HG03342 (cell line): ENCODE measurements at regions not wholly inside any gene's neighbourhood (a gene's known extent, or its start where the extent isn't known, plus 50 kb on each side); places are given as distances from the start of the nearest gene placed in this dataset.

Experiments
- ATAC-seq: cut with Tn5 transposase; IDR thresholded peaks from one replicate; pipeline ENCODE4 v1.9.1; 2021; ENCODE audit warnings: mild to moderate bottlenecking, moderate library complexity; ENCODE audit not compliant: unreplicated experiment

DNA sequence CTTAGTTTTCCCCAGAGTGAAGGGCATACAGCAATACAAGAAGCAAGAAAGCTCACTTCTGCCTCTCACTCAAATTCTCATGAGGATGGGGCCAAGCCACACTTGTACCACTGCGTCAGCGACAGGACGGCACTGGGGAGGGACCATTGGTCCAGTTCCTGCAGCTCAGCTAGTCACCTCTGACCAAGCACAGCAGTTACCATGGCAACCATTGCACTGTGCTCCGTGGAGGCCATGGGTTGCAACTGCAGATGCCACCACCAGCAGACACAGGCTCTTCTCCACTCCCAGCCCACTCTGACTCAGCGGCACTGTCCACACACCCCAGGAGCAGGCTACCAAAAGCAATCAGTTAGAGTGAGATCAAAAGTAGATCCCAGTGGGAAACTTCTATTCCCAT lies 441.1 kb upstream of the ARID1B start:
- ATAC-seq = no peak

DNA sequence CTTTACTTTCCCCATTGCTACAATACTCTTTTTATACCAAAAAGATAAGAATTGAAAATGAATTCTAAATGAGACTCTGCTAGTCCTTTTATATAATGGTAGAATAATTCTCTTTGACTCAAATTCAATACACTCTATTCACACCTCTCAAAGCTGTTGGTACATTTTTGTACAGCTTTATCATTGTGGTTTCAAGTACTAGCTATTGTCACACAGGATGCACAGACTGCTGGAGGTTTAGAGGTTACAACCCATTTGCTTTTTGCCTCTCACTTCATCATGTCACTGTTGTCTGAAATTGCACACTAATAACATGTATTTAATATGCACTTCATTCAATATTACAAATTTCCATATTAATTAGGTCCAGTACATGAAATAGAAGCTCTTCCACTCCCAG lies 442.2 kb upstream of the ARID1B start:
- ATAC-seq = no peak

GRCh38 chr6:156319707-156320106 lies 457.5 kb upstream of the ARID1B start:
- no peak for ATAC-seq

DNA sequence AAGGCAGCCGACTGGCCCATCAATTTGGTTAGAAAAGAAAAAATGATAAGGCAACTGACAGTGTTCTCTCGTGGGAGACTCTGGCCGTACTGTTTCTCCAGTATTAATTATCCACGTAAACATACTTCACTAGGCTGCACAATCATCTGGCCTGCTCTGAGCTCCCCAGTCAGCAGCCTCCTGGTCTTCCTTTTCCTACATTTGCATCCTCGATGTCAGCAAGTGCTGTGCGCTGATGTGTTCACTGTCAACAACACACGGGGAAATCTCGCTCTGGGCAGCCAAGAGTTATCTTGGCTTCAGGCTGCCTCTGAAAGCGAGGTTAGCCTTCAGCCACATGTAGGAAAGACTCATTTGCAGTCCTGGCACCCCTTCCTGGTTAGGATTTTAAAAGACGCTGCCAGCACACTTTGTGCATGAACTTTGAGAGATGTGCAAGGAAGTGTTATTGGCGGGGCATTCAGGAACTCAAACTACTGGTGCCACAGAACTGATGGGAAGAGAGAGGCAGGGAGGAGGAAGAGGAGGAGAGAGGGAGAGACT lies 460.5 kb upstream of the ARID1B start:
- ATAC-seq = no peak

DNA sequence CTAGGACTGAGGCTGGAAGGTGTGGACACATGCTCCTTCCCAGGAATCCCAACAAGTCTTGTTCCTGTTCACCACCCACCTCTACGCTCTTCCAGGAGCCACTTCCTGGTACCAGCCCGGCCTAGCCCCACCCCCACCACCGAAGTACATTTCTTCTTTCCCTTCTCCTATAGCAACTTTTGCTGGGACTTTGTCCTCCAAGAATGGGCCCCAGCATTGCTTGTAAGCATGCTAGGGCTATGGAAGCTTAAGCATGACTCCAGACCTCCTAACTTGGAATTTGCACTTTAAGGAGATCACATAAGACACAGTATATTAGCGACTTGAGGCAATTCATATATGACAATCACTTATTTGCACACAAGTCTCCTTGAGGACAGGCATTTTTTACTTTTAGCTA lies 462.0 kb upstream of the ARID1B start:
- ATAC-seq = no peak

GRCh38 chr6:156313037-156313436 lies 464.1 kb upstream of the ARID1B start:
- ATAC-seq = no peak

DNA sequence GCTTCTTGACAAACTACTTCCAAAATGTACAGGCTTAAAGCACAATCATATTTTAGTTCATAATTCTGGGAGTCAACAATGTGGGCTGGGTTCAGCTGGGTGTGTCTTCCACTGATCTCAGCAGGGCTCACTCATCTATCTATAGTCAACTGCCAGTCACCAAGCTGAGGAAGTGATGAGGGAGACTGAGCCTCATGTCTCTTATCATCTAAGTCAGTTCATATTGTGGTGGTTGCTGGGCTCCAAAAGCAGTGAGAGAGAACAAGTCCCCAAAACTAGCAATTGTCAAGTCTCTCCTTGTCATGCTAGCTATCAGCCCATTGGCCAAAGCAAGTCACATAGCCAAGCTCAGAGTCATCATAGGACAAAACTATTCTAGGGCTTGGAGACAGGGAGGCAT lies 465.9 kb upstream of the ARID1B start:
- no peak for ATAC-seq

DNA sequence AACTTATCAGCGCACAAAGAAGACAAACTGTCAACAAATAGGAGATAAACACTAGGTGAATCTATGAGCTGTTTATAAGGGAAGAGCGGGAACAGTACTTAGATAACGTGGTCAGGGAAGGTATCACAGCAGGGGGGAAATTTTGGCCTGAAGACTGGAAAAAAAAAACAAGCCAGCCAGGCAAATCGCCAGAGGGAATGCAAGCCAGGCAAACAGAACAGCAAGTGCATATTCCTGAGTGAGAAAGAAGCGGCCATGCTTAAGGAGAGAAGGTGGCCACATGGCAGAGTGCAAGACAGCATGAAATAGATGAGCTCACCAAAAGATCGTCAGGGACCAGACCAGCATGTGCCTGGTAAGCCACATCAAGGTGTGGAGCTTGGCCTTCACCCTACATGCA lies 466.5 kb upstream of the ARID1B start:
- no peak for ATAC-seq

- ATAC-seq = no peak
Observed at GRCh38 chr6:156309017-156309416, 468.2 kb upstream of the ARID1B start.

- no peak for ATAC-seq
Observed at GRCh38 chr6:156308604-156309003, 468.6 kb upstream of the ARID1B start.

DNA sequence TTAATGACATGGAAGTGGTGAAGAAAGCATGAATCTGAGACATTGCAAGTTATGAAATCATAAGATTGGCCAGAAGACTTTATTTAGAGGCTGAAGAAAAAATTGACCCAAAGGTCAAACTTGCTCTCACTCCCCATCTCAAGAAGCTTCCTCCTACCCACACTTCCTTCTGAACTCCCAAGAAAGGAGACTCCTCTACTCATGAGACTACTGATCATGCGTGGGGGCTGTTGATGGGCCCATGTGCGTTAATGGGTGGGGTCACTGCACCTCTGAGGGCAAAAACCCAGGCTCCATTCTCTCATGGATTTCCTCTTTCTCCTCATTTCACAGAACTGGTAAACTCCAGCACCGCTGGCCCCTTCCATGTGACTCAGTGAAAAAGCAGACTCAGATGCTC lies 470.6 kb upstream of the ARID1B start:
- no peak for ATAC-seq

DNA sequence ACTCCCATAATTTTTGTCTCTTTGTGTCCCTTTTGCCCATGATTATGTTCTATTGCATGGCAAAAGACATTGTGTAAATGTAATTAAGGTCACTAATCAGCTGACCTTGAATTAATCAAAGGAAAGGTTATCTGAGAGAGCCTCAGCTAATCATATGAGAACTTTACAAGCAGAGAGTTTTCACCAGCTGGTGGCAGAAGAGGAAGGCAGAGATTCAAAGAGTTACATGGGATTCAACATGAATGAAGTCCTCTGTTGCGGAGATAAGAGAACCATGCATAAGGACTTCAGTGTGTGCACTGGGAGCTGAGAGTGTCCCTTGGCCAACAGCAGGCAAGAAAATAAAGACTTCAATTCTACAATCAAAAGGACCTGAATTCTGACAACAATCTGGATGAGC lies 494.1 kb upstream of the ARID1B start:
- ATAC-seq = no peak

DNA sequence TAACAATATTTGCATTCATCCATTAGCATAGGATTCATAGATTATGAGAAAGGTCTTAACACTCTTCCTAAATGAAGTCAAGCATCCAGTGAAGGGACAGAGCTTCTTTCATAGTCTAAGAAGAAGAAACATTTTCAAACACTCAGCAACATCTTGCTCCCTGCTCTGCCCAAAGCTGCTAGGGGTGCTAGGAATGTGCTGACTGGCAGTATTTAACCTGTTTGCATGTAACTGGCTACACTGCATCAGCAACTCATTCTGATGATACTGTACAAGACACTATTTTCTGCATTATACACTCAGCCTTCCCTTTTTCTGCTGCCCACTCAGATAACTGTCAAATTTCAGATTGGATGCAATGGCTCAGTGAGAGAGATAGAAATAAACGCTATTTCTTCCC lies 495.1 kb upstream of the ARID1B start:
- no peak for ATAC-seq

DNA sequence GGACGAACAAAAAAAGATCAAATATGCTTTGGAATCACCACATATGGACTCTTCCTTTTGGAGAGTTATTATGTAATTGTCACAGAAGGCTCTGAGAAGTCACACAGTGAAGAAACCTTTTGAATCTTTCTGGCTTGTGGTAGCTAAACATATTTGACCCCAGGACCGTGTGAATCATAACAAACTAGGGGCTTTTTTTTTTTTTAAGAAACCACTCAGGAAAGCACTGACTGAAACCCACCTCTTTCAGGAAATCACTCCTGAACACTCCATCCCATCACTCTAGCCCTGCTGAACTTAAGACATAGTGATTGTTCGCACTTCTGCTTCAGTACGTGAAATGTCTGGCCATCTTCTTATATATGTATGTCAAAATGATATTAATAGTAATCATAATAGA lies 495.9 kb upstream of the ARID1B start:
- ATAC-seq = no peak

DNA sequence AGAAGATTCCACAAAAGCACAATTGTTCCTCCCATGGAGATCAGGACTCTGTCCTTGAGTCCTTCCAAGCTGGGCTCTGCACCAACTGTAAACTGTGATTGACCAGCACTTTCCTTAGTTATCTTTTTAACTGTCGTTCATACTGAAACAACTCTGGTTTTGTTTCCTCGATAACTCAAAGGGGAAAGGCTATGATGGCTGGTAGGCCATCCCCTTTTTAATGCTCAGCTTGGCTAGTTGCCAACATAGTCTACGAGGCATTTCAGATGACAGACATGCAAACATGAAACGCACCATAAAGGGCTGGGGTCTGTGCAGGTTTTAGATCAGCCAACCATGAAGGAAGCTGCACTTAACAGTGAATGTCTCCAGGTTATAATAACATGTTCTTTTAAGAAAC lies 497.1 kb upstream of the ARID1B start:
- peak; percentile 61 for ATAC-seq

DNA sequence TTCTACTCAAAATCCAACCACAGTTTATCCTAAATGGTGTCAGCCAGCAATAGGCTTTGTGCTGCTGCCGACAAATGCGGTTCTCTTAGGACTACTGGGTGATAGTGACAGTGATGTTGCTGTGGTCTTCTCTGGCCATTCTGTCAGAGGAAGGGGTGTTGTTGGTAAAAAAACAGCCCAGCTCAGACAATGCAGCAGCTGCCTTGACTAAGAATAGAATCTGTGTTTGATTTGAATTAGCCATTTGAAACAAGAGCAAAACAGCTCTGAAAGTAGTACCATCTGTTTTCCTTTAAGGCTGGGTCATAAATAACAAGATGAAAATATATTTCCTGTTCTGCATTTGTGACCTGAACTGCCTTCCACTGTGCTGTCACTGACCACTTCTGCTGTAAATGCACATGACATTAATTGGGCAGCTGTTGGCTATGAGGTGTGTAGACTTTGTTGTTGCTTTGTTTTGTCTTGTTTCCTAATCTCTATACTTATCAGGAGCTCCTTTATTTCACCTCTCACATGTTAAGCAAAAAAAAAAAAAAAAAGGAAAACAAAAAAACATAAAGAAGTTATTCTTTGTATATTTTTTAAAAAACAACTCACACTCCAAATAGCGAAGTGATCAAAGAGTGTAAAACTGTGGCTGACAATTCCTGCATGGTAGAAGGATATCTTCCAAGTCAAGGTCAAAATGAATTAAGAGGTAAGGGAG lies 497.8 kb upstream of the ARID1B start:
- ATAC-seq = peak; percentile 57

GRCh38 chr6:156273065-156273711 lies 504.0 kb upstream of the ARID1B start:
- no peak for ATAC-seq

GRCh38 chr6:156269751-156270369 lies 507.3 kb upstream of the ARID1B start:
- no peak for ATAC-seq

- ATAC-seq = no peak
Observed at GRCh38 chr6:156268849-156269248, 508.3 kb upstream of the ARID1B start.

DNA sequence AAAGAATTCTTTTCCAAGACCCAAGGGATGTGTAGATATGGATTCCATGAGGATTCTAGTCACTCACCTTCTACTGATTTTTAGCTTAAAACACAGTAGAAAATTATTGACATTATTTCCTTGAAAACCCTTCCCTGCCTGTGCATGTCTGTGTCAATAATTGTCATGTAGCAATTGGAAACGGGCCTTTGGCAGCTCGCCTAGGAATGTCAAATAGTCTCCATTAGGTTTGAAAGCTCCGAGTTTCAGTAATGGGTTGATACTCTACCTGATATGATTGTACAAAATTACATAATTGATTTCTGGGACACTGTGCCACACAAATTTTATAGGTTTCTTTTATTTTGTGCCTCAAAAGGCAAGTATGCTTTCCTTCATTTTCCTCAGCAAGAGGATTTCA lies 515.2 kb upstream of the ARID1B start:
- no peak for ATAC-seq

DNA sequence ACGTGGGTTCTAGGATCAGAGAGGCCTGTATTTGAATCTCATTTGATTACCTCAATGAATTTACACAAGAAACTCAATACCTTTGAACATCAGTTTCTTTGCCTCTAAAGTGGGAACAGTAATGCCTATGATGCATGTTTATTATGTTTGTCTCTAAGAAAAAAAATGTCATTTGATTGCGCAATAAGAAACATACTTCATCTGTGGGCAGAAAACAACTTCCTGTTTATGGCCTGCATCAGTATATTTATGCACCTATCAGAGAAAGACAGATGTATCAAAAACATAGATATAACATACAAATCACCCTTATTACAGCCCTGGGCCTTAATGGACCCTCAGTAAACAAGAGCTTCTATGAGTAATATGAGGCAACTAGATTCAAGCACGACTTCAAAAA lies 516.4 kb upstream of the ARID1B start:
- ATAC-seq = no peak

- no peak for ATAC-seq
Observed at GRCh38 chr6:156258981-156259380, 518.2 kb upstream of the ARID1B start.
